HG03460 (cell line): ENCODE measurements at regions not wholly inside any gene's neighbourhood (a gene's known extent, or its start where the extent isn't known, plus 50 kb on each side); places are given as distances from the start of the nearest gene placed in this dataset.

Source experiments
- ATAC-seq: cut with Tn5 transposase; IDR thresholded peaks from one replicate; pipeline ENCODE4 v1.9.1; 2021; ENCODE audit not compliant: unreplicated experiment

- ATAC-seq, result no peak
These were observed 537.3 kb upstream of the TGFBR2 start for GRCh38 chr3:30069056-30069455.

GRCh38 chr3:30073040-30073439 is 533.4 kb upstream of the TGFBR2 start:
- ATAC-seq, result no peak

- ATAC-seq, result no peak
These were observed 532.8 kb upstream of the TGFBR2 start for GRCh38 chr3:30073622-30074021.

- ATAC-seq, result no peak
These were observed 530.9 kb upstream of the TGFBR2 start for GRCh38 chr3:30075514-30075913.

- no peak for ATAC-seq
These were observed 529.5 kb upstream of the TGFBR2 start for GRCh38 chr3:30076899-30077298.

DNA sequence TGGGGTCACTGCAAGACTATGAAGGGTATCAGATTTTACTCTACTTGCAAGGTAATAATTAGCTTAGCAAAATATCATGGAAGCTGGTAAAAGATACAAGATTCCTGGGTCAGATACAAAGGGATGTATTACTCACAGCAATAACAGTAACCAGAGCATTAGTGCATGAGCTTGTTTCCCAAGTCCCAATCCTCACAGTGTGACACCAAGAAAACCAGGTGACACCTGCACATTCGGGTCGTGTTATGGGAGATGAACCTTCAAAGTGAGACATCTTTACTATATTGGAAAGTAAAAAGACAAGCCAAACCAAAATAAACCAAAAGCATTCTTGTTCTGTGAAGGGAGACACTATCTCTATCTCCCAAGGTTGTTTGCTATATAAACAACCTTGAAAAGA is 528.7 kb upstream of the TGFBR2 start:
- no peak for ATAC-seq

DNA sequence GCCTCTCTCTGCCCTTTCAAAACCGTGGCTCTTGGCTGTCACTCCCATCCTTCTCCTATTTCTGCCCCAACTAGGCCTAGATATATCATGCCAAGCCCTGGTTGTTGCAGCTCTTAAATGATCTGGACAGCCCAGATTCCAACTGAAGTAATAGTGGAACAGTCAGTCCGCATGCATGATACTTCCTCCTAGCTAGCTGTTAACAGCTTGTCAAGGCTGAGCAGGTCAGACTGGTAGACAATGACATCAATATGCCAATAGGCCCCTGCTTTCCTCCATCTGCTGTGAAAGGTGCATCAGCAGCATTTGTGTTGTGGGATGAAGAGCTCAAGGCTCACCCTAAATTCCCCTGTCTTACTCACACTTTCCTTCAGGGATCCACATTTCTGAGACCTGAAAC is 527.7 kb upstream of the TGFBR2 start:
- no peak for ATAC-seq

DNA sequence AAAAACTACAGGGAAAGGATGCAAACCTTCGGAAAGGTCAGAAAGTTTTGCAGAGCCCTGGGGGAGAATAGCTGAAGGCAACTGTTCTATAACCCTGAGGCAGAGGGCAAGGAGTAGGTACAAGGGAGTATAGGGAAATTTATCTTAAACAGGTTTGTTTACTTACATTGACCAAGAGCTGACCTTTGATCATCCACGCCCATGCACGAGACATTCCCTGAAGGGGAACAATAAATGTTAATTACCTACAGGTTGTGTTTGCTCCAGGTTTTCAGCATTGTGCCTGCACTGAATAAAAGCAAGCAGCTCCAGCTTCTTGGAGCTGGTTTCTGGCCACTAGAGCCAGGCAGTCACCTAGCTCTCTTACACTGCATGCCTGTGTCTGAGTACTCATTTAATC is 524.5 kb upstream of the TGFBR2 start:
- ATAC-seq, result no peak

GRCh38 chr3:30082652-30083051 is 523.7 kb upstream of the TGFBR2 start:
- ATAC-seq, result no peak

DNA sequence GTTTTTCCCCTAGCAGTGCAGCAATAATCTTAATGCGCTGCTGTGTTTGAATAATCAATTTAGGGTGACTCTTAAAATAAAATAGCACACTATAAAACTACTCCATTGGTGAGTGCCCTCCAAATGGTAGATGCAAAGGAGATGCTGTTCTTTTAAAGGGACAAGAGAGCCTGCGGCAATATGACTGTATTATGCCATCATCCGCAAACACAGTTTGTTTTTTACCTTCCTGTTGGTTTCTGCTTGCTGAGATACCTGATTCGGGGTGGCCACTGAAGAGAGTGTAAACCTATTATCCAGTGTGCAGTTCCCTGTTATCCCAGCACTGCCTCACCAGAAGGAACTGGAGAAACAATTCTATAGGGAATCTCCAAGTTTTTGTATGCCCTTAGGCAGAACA is 523.1 kb upstream of the TGFBR2 start:
- ATAC-seq, result no peak

GRCh38 chr3:30084316-30084715 is 522.1 kb upstream of the TGFBR2 start:
- no peak for ATAC-seq

DNA sequence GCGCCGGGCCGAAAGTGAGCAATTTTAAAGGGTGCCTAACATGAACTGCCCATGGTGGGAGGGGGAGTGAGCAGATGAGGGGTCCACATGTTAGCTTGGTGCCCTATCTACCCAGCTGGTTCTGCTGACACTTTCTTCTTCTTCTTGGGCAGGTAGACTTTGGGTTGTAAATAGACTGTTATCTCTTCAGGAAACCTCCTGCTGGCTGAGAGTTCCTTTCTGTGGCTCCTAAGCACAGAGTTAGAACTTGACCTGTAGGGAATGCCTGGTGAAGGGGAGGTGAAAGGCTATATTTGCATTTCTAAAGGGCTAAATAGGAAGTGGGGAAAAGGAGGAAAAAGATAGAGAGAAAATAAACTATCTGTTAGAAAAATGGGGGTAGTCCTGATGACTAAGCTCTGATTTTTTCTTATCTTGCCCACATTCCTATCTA is 521.4 kb upstream of the TGFBR2 start:
- ATAC-seq, result no peak

- ATAC-seq, result no peak
These were observed 520.9 kb upstream of the TGFBR2 start for GRCh38 chr3:30085486-30085885.

DNA sequence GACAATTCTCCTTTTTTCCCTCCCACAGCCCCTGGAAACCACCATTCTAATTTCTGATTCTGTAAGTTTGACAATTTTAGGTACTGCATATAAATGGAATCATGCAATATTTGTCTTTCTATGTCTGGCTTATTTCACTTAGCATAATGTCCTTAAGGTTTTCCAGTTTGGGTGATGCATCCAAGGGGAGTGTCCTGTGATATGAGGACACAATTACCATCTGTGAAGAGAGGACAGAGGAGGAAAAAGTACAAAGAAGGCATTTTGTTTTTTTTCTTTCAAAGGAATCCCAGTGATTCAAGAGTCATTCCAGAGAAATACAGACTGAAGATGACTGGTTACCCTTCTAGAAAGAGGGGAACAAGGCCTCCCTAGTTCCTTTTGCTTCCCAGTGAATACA is 514.7 kb upstream of the TGFBR2 start:
- no peak for ATAC-seq

- ATAC-seq, result no peak
These were observed 509.3 kb upstream of the TGFBR2 start for GRCh38 chr3:30097022-30097650.

GRCh38 chr3:30098243-30098642 is 508.2 kb upstream of the TGFBR2 start:
- no peak for ATAC-seq

DNA sequence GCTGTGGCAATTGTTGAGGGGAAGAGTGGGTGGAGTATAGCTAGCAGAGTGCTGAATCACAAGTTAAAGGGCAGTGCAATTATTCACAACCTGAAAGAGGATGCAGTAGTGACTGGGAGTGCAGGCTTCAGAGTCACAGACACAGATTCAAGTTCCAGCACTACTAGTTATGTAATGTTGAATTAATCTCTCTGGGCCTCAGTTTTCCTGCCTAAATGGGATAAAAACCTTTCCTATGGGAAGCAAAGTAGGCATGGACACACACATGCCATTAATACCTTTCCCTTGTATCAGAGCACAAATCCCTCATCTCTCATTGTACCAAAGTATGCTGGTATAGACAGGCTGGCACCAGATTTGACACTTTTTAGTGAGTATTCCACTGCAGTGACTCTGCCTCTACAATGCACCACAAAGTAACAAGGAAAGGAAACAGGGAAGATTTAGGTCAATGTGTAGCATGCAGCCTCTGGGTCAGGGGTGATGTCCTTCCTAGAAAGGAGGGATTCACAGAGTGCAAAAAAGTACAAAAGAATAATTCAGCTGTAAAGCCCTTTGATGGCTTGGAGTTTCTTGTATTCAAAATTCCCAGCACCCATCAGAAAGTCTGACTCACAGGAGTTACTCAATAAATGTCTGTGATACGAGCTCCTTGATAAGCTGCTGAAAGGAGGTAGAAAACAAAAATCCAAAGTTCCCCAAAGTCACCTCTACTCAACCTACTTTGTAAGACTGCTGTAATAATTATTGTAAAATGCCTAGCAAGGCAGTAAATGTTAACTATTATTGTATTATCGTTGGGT is 507.5 kb upstream of the TGFBR2 start:
- ATAC-seq, result no peak

- no peak for ATAC-seq
These were observed 504.0 kb upstream of the TGFBR2 start for GRCh38 chr3:30102356-30102755.

GRCh38 chr3:30103186-30103585 is 503.2 kb upstream of the TGFBR2 start:
- no peak for ATAC-seq

GRCh38 chr3:30107531-30107930 is 498.9 kb upstream of the TGFBR2 start:
- no peak for ATAC-seq

DNA sequence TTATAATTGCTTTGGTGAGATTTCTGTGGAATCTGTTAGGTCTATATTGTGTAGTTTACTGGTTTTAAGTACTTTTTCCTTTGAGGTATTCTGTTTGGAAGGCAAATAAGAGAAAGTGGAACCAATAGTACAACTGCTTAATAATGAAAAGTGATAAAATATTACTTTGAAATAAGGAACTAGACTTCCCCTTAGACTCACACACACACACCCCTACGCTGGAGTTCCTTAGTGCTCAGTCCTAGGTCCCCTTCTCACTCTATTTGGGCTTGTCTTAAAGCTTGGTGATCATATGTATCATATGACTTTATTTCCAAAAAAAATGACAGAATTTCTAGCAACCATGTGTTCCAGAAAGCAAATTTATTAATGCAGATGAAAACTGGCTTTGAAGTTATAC is 494.0 kb upstream of the TGFBR2 start:
- no peak for ATAC-seq

DNA sequence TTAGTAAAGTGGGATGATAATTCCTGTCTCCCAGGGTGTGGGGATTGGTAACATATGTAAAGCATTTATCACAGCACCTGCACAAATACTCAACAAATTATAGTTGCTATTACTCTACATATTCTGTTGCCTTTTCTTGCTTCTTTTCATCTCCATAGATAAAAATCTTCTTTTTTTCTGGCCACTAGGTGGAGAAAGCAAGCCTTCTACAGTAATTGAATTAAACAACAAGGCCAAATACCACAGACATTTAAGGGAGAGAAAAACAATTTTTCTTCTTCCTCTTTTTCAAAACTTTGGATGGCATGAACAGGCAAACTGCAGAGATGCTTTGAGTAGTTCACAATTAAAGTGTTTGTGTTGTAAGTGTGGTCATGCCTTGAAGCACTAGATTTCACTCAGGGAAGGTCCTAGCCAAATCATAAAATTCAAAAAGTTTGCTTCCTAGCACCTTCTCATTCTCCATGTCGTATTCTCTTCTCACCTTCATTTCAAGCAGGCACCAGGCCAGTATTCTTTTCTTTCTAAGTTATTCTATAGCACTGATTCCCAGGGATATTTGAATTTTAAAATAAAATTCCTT is 493.4 kb upstream of the TGFBR2 start:
- ATAC-seq, result no peak
